ENCODE measurements at regions not wholly inside any gene's neighbourhood (a gene's known extent, or its start where the extent isn't known, plus 50 kb on each side); places are given as distances from the start of the nearest gene placed in this dataset.

GRCh38 chr9:3576328-3576727 lies 50.5 kb upstream of the RFX3 start:
- TF ChIP-seq POLR2A (IDR thresholded peaks at IDR 0.05) (no peak), POLR2AphosphoS5 (IDR thresholded peaks at IDR 0.05) (no peak), CTCF (IDR thresholded peaks at IDR 0.05) (no peak)
- no peak for DNase-seq (ENCODE audit: low spot score in 2 of 2)
- intact Hi-C loops (cut with DNase I; ENCODE audit: low total_unique reads): no loop called here
- Histone ChIP-seq H3K4me3 (no peak overlapping the region), H3K9me3 (peaks cover 11 to 17% of the 10 kb centered on the region in 2 donors), H3K27me3 (no peaks in the 10 kb centered on the region), H3K4me1 (no peaks in the 10 kb centered on the region), H3K27ac (no peak overlapping the region), H3K36me3 (no peaks in the 10 kb centered on the region)

GRCh38 chr9:3575821-3576220 lies 50.0 kb upstream of the RFX3 start:
- TF ChIP-seq POLR2AphosphoS5 (IDR thresholded peaks at IDR 0.05) (no peak), CTCF (IDR thresholded peaks at IDR 0.05) (no peak), POLR2A (IDR thresholded peaks at IDR 0.05) (no peak)

More at GRCh38 chr9:3575821-3576220, 50.0 kb upstream of the RFX3 start:
- no peak for DNase-seq (ENCODE audit: low spot score in 2 of 2)
- Histone ChIP-seq H3K27me3 (no peaks in the 10 kb centered on the region), H3K4me3 (no peak overlapping the region), H3K36me3 (no peaks in the 10 kb centered on the region), H3K27ac (no peak overlapping the region), H3K4me1 (no peaks in the 10 kb centered on the region), H3K9me3 (peaks cover 6 to 15% of the 10 kb centered on the region in 2 donors)
- intact Hi-C loops (cut with DNase I; ENCODE audit: low total_unique reads): no loop called here

Data from breast epithelium (tissue), 4 donors.